OCI-LY3 (cell line): ENCODE measurements at regions not wholly inside any gene's neighbourhood (a gene's known extent, or its start where the extent isn't known, plus 50 kb on each side); places are given as distances from the start of the nearest gene placed in this dataset.

Experiments used
- CTCF ChIP-seq: fragments of 200-600, 300-600 bp; sonication (generic); IDR thresholded peaks from 2 replicates; pipeline ENCODE4 v1.5.1; 2014; ENCODE audit warnings: antibody characterized with exemption, low read length, low read depth
- EZH2phosphoT487 ChIP-seq: fragments of 200-600 bp; shearing (Covaris generic); IDR thresholded peaks from 2 replicates; pipeline ENCODE4 v1.6.1; 2018; ENCODE audit warnings: antibody characterized with exemption, mixed run types, low read depth

- TF ChIP-seq CTCF, result no peak
- TF ChIP-seq EZH2phosphoT487, result no peak
Measured at GRCh38 chr4:117678861-117679260, 355.4 kb upstream of the NDST3 start.
